NCI-H1694 (cell line): ENCODE measurements at regions not wholly inside any gene's neighbourhood (a gene's known extent, or its start where the extent isn't known, plus 50 kb on each side); places are given as distances from the start of the nearest gene placed in this dataset.
"Not testable (repeated sequence)": the region's sequence is repeated elsewhere in the genome, so short reads cannot be mapped to it uniquely, and the experiment has no call there.

Experiments
- DNase-seq: peaks from one replicate; lab custom pipeline; 2025; lab: John Stamatoyannopoulos, UW

DNA sequence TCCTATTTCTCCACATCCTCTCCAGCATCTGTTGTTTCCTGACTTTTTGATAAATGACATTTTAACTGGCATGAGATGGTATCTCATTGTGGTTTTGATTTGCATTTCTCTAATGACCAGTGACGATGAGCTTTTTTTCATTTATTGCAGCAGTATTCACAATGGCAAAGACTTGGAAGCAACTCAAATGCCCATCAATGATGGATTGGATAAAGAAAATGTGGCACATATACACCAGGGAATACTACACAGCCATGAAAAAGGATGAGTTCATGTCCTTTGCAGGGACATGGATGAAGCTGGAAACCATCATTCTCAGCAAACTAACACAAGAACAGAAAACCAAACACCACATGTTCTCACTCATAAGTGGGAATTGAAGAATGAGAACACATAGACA lies 329.0 kb upstream of the DAB2 start:
- DNase-seq, result not testable (repeated sequence)

DNA sequence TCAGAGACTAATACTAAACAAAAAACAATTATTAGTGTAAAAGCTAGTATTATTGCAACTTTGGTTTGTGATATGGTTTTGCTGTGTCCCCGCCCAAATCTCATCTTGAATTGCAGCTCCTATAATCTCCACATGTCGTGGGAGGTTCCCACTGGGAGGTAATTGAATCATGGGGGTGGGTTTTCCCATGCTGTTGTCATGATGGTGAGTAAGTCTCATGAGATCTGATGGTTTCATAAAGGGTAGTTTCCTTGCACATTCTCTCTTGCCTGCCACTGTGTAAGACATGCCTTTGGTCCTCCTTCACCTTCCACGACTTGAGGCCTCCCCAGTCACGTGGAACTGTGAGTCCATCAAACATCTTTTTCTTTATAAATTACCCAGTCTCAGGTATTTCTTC lies 325.9 kb upstream of the DAB2 start:
- DNase-seq, result no peak

DNA sequence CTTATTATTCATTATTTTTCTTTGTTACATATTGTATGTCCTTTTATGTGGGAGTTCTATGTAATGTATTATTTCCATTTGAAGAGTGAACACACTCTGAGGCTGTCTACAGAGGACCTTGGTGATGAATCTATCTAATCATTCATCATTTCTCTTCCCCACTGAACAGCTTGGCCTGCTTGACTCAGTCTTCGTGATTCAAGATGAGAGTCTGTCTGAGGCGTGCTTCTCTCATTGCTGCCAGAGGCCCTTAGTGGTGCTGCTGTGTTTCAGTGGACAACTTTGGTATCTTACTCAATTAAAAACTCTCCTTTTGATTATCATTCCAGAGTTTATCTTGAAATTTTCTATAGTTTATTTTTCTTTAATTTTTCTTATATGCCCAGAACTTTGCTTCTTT lies 318.1 kb upstream of the DAB2 start:
- no peak for DNase-seq

DNA sequence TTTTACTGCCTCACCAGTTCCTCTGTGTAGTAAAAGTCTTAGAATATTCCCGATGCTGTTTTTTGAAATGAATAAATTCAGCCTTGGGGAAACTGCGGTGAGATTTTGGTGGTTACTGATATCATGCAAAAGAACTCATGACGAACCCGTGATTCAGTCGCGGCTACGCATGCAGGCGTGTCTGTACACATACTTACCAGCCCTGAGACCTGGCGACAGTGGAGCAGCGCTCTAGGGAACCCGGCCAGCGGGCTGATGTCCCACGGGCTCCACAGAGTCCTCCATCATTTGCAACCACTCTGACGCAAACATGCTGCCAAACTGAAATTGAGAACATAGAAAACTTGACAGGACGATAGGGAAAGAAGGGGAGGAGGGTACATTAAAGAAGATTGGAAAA lies 315.6 kb upstream of the DAB2 start:
- DNase-seq, result no peak

DNA sequence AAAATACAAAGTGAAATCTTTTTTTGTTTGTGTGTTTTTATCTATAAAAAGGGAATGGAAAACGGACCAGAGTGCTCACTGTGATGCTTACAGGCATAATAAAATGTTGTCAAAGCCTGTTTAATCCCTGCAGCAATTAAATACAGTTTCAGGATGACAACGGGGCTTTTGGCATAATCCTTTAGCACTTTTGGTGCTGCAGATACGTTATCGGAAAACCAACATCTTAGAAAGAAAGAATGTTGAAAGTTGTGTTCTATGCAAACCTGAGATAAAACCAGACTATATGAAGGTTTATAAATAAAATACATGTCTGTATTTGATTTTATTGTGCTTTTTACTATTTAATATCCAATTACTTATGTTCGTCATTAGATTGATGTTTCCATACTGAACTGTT lies 307.4 kb upstream of the DAB2 start:
- no peak for DNase-seq

DNA sequence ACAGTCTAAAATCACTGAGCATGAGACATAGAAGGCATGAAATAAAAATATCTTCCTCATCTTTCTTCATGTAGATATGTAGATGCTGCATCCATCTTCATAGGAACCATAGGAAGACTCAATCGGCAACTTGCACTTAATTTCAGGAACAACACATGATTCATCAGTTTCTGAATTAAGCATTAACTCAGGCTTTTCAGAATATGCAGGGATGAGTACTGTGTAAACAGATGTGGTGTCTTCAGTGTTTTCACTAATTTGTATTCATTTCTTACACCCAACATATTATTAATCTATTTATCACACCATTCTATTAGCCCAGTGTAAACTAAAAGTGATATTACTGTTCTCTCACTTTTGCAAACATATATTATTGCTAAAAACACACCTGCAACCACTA lies 305.9 kb upstream of the DAB2 start:
- no peak for DNase-seq

DNA sequence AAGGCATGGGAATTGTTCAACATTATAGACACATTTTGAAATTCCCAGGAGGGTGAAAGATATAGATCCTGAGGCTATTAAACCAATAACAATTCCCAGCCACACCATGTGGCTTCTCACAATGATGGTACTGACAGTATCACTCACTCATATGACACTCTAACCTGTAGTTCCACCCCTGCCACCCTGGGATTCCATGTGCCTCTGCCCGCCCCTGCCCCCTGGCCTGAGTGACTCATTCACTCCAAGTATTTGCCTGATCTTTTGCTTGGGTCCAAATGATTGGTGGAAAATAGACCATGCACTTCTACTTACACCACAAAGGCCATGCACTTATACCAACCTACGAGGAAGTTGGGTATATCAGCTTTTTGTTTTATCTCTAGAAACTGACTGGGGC lies 305.2 kb upstream of the DAB2 start:
- DNase-seq, result no peak

DNA sequence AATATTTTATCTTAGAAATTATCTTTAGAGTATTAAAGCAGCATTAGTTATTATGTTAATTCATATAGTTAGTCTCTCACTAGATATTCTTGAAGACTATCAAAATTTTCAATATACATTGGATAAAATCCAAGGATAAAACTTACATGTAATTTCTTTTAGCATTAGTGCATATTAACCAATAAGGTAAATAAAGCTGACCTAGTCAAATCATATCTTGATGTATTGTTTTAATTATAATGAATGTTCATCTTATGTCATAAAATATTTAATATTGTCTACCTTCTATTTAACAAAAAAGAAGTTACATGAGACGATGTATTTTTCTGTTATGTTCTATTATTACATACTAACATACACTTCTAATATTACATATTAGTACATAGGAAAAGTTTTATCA lies 301.7 kb upstream of the DAB2 start:
- DNase-seq, result no peak

DNA sequence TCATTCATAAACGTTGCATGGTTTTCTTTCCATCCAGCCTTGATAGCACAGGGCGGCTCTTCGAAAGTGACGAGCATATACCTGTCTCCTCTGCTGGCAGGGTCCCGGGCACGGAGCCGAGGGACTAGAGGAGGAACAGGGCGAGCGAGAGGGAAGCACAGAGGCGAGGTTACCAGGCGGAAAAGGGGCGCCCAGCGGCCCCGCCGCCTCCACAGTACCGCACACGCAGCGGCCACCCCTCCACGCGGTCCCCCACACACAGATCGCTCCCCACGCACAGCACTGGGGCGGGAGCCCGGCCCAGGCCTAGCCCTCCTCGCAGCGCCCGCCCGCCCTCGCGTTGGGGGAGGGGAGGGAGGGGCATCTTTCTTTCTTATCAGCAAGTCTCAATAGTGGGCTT lies 296.6 kb upstream of the DAB2 start:
- no peak for DNase-seq

DNA sequence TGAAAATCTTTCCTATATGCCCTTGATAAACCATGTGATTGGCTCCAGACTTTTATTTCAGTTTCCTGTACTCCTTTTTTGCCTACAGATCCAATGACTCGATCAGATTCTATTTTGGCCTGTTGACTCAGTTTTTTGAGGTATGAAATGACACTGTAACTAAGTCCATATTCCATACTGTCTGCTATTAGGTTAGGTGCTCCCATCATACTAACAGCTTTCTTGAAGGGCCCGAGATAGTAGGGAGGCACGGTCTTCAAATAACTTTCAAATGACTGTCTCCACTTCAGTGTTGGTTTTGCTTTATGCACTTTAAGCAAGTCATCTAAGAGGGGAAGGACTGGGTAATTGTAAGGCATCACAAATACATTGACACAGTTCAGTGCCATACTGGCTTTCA lies 295.4 kb upstream of the DAB2 start:
- no peak for DNase-seq

DNA sequence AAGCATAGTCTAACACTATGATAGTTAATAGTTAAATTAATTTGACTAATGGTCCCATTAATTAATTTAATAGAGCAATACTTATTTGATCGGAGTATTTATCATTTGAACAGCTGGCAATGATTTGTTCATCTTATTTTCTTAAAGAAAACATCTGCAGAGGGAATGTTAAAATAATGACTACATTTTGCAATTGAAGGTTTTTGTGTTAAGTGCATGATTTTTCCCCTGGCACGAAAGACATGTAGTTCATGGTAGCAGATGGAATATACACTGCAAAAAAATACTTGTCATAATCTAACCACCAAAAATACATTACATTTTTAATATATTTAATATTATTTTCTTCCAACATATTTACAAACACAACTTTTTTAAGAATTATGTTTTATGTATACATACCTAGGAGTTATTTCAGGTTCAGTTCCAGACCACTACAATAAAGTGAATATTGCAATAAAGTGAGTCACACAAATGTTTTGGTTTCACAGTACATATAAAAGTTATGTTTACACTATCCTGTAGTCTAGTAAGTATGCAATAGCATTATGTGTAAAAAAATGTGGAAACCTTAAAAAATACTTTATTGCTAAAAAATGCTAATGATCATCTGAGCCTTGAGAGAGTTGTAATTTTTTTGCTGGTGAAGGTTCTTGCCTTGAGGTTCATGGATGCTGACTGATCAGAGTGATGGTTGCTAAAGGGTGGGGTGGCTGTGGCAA lies 292.6 kb upstream of the DAB2 start:
- DNase-seq, result no peak

DNA sequence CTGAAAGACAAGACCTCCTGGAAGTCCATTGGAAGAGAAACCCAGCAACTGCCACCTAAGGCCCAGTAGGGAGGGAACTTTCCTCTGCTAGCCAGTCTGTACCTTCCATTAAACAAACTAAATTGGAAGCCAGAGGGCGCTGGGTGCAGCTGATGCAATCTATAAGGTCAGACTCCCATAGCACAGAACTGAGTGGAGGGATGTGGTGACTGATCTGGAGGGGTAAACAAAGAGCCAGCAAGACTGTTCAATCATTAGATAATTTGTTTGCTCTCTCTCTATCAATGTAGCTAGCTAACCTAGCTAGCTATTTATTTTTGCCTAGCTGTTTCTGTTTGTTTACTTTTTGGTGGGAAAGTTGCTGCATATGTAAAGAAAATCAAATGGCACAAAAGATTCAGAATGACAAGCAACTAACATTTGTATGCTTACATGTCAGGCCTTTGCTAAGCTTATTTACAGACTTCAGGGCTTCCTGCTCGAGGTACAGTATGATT lies 291.8 kb upstream of the DAB2 start:
- DNase-seq, result peak; percentile 9

DNA sequence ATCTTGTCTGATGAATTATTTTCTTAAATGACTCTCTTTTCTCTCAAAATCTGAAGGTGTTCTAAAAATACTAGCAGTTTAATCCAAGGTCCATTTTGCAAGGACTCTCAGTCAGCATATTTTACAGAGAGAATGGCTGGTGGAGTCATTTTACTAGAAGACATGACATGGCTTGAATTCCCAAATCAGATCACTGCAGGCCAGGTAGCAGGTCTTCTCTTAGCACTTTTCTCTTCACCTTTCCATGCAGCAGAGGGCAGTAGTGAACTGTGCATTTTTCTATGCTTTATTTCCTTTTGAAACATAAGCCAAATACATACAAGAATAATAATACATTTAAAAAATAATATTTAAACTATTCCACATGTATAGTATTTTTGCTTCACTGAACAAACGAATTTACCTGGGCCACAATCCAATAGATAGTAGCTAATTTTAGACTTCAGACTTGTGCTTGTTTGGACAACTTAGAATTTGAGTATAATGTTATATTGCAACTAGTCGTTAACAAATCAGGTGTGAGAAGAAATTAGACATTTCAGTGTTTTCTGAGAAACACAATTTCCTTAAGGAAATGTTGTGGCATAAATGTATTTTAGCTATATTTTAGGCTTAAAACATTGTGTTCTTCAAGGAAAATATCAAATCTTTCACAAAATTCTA lies 289.4 kb upstream of the DAB2 start:
- DNase-seq, result peak; percentile 34

DNA sequence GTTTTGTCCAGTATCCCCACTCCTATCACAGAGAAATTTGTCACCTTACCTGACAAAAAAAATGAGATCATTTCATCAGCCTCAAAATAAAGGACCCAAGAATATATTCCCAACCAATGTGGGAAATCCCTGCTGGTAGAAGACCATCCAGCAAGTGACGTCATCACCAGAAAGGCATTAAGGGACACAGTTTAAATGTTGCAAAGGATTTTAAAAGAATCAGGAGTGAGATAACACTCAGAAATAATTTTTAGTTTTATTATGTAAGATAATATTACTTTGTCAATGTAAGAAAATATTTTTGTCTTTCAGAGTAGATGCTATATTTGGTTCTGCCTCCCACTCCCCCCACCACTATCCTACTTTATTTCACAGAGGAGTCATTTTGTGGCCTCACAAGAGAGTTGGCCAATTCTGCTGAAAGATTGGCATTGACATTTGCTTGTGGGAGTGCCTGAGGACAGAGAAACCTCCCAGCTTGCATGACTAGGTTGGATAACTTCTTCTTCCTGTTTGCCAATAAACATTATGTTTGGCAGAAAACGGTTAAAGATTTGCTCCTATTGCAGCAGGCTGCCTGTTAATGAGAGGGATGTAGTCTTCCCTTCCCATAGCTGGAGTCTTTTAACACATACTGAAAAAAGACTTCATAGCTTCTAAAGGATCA lies 288.6 kb upstream of the DAB2 start:
- DNase-seq, result no peak

DNA sequence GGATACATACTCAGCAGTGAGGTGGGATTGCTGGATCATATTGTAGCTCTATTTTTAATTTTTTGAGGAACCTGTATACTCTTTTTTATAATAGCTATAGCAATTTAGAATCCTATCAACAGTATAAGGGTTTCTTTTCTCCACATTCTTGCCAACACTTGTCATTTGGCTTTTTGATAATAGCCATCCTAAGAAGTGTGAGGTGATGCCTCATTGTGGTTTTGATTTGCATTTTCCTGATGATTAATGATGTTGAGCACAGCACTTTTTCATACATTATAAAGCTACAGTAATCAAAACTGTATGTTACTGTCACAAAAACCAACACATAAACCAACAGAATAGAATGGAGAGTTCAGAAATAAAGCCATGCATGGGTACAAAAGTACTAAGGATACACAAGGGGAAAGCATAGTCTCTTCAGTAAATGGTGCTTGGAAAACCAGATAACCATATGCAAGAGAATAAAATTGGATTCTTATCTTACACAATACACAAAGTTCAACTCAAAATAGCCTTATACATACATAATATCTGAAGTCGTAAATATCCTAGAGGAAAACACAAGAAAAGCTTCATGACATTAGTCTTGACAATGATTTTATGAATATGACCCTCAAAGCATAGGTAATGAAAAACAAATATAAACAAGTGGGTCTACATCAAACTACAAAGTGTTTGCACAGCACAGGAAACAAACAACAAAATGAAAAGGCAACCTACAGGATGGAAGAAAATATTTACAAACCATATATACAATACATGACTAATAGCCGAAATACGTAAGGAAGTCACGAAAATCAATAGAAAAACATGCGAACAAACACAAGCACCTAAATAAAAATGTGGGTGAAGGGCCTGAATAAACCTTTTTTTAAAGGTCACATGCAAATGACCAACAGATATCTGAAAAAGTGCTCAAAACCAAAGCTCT lies 287.8 kb upstream of the DAB2 start:
- no peak for DNase-seq

DNA sequence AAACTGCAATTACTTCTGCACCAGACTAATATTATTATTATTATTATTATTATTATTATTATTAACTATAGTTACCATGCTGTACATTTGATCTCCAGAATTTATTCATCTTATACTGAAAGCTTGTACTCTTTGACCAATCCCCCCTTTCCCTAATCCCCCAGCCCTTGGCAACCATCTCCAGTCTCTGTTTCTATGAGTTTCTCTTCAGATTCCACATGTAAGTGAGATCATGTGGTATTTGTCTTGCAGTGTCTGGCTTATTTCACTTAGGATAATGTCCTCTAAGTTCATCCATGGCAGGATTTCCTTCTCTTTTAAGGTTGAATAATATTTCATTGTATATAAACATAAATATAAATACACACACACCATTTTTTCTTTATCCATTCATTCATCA lies 287.0 kb upstream of the DAB2 start:
- no peak for DNase-seq

DNA sequence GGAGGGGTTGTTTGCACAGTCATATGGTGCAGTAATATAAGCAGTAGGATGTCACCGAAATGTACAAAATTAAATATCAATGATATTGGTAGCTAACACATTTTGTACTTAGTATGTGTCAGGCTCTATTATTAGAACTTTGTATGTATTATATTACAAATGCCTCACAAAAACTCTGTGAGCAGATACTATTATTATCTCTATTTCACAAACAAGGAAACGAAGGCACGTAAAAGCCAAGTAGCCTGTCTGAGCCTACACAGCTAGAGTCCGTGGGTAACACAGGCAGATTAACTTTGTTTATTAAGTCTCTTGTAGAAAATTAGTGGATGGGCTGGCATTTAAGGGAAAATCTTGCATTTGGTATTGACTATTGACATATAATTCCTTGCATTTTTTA lies 284.3 kb upstream of the DAB2 start:
- no peak for DNase-seq

DNA sequence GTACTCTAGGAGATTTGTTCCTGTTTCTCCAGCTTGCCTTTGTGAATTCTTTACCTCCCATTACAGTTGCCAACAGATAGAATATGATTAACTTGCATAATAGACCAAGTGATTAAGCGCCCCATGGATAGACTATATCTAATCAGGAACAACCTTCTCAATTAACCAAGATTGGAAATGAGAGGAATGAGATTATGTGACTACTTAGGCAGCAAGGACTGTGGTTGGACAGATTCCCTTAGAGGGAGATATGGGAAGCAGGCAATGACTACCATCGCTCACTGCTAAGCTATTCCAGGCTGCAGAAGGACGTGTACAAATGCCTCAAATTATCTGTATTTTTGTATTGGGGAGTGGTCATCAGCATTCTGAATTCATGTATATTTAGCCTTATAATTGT lies 278.1 kb upstream of the DAB2 start:
- no peak for DNase-seq

DNA sequence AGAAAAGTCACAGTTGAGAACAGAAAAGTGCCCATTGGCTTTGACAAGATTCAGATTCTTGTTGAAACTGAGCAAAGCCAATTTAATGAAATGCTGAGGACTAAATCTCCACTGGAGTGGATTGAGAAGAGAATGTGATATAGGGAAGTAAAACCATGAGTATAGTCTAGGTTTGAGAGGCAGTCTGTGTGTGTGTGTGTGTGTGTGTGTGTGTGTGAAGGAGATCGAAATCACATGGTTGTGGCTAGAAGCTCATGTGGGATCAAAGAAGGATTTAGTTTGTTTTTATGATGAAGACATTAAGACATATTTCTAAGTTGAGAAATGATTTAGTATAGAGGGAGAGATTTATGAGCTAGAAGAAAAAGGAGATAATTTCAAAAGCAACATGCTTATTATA lies 275.7 kb upstream of the DAB2 start:
- no peak for DNase-seq

DNA sequence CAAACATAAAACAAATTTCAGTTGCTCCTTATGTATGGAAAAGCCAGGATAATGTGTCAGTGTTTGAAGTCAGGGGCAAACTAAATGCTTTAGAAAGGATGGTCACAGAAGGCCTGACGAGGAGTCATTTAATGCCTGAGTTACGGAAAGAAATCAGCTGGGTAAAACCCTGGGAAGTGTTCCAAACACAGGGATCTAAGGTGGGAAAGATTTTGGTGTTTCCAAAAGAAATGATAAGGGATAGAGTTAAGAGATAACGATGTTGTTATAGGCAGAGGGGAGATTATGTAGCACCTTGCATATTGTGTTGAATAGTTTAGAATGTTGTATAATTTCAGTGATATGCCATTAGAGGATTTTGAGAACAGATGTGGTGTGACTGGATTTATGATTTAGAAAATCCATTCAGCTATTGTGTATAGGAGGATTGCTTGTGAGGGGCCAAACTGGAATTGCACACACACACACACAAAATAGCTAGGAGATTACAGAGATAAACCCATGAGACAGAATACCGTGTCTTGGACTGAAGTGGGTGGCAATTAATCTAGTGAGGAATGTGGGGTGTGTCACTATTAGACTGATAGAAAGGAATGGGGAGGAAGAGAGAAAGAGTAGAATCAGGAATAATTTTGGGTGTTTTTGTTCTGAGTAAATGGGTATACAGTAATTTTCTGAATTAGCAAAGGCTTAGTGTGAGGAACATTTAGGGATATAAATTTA lies 274.2 kb upstream of the DAB2 start:
- no peak for DNase-seq

DNA sequence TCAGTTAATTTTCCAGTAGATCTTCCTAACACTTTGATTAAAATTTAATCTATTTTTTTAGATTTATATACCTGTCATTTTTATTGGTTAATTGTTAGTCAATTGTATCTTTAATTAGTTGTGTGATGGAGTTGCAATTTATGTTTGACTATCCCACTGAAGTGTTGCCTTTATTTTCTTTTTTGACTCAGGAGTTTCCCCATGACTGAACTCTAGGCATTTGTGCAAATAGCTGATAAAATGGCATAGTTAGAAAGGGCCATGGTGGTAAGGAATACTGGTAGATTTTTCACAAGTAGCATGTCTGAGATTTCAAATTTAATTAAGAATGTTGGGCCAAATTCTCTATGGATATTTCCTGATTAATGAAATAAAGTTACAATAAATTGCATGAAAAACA lies 273.1 kb upstream of the DAB2 start:
- no peak for DNase-seq
